IPS-18a (cell line): ENCODE measurements at regions not wholly inside any gene's neighbourhood (a gene's known extent, or its start where the extent isn't known, plus 50 kb on each side); places are given as distances from the start of the nearest gene placed in this dataset.
"Not testable (repeated sequence)": the region's sequence is repeated elsewhere in the genome, so short reads cannot be mapped to it uniquely, and the experiment has no call there.

Source experiments
- H3K27ac ChIP-seq: one replicate; pipeline ENCODE4 v1.5.1; 2013; ENCODE audit warnings: low read length
- H3K27me3 ChIP-seq: one replicate; pipeline ENCODE4 v1.6.1; 2013; ENCODE audit warnings: mild to moderate bottlenecking, low read length; ENCODE audit not compliant: control insufficient read depth, insufficient read depth
- H3K36me3 ChIP-seq: one replicate; pipeline ENCODE4 v1.6.1; 2013; ENCODE audit warnings: low read depth, low read length; ENCODE audit not compliant: control insufficient read depth
- H3K4me1 ChIP-seq: one replicate; pipeline ENCODE4 v1.6.1; 2013; ENCODE audit warnings: low read depth, low read length; ENCODE audit not compliant: control insufficient read depth
- H3K4me3 ChIP-seq: one replicate; pipeline ENCODE4 v1.5.1; 2013; ENCODE audit warnings: low read length
- H3K9ac ChIP-seq: one replicate; pipeline ENCODE4 v1.6.1; 2013; ENCODE audit warnings: mild to moderate bottlenecking, low read length, moderate library complexity
- H3K9me3 ChIP-seq: one replicate; pipeline ENCODE4 v1.6.1; 2013; ENCODE audit warnings: low read depth, low read length; ENCODE audit not compliant: control insufficient read depth

DNA sequence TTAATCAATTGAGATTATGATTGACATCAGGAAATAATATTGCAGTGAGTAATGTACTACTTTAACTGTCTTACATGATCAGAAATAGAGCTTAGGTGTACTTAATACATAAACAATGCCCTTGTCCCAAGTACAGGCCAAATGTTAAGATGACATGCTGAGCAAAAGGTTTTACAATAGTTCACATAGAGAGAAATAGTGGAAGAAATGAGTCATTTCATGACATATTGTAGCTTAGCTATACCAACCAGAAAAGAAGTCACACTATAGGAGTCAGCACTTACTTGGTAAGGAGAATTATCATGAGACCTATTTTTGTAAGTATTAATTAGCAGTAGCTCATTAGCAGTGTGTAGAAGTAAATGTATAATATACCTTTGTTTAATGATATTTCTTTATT, 96.4 kb upstream of the NANOGP8 start:
- Histone ChIP-seq H3K9ac (no peak overlapping the region), H3K9me3 (no peaks in the 10 kb centered on the region), H3K27ac (no peak overlapping the region), H3K27me3 (peaks cover 19% of the 10 kb centered on the region), H3K4me1 (peaks cover 46% of the 10 kb centered on the region), H3K36me3 (no peaks in the 10 kb centered on the region), H3K4me3 (no peak overlapping the region)

DNA sequence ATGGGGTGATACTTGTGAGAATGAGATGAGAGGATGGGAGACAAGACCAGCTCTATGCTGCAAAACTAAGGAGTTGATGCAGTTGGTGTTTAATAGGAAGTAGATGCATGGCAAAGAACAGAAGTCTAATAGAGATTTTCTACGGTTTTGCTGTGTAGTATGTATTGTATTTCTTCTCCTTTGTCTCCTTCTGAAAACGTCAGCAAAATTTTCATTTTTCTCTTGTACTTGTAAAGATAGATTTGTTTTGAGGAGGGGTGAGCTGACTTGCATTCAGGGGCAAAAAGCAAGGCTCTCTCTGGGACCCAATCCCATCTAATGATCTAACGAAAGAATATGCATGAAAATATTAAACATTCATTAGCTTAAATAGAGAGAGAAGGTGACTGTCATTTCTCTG, 94.6 kb upstream of the NANOGP8 start:
- H3K27me3 ChIP-seq: peaks cover 13% of the 10 kb centered on the region
- H3K9ac ChIP-seq: no peak overlapping the region
- no peaks in the 10 kb centered on the region for H3K36me3 ChIP-seq
- peaks cover 34% of the 10 kb centered on the region for H3K4me1 ChIP-seq
- no peak overlapping the region for H3K27ac ChIP-seq
- H3K4me3 ChIP-seq: no peak overlapping the region
- H3K9me3 ChIP-seq: no peaks in the 10 kb centered on the region

DNA sequence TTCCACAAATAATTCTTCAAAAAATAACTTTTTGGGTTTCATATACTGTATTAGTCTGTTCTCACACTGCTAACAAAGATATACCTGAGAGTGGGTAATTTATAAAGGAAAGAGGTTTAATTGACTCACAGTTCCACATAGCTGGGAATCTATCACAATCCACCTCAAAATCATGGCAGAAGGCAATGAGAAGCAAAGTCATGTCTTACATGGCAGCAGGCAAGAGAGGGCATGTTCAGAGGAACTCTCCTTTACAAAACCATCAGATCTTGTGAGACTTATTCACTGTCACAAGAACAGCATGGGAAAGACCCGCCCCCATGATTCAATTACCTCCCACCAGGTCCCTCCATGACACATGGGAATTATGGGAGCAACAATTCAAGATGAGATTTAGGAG, 93.1 kb upstream of the NANOGP8 start:
- H3K9ac ChIP-seq, H3K36me3 ChIP-seq, H3K27ac ChIP-seq, H3K9me3 ChIP-seq, H3K4me3 ChIP-seq, H3K27me3 ChIP-seq: not testable (repeated sequence)
- H3K4me1 ChIP-seq: peaks cover 19% of the 10 kb centered on the region

DNA sequence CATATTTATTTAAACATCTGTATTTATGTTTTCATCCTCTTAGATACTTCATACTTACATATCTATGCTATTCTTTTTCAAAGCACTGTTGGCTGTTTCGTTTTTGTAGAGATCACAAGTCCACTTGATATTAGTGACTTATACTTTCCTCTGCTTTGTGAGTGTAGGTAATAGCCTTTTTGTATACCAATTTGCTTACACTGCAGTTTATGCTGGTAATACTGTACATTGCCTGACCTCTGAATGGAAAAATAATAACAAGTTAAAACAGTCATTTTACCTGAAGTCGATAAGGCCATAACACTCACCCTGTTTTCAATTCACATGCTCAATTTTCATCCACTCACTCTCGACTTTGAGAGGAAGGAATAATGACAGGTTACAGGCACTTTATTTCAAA, 89.9 kb upstream of the NANOGP8 start:
- Histone ChIP-seq H3K4me1 (no peaks in the 10 kb centered on the region), H3K4me3 (no peak overlapping the region), H3K9me3 (no peaks in the 10 kb centered on the region), H3K36me3 (no peaks in the 10 kb centered on the region), H3K9ac (no peak overlapping the region), H3K27ac (no peak overlapping the region), H3K27me3 (no peaks in the 10 kb centered on the region)

DNA sequence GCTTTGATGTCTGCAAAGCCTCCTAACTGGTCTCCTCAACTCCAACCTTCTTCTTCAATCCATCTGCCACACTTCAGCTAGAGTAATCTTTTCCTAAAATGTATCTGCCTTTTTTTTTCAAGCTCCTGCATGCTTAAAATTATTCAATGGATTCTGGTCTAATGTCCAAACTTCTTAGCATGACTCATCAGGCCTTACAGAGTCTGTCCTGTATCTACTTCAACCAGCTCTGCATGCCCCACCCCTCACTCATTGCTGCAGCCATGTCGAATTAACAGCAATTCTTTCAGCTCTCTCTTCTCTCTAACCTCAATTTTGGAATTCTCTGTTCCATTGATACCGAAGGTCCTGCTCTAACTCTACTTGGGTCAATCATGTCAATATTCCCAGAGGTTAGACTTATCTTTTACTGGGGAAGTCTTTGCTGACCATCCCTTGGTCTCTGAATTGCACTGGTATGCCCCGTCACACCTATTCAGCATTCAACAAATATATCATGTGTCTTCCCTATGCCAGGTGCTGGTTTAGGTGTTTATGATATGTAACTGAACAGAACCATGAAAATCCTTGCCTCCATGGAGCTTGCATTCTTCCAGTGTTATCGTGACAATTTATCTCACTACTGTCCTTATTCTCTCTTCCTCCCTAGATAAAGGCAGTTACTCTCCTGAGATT, 88.5 kb upstream of the NANOGP8 start:
- H3K4me1 ChIP-seq: no peaks in the 10 kb centered on the region
- H3K27ac ChIP-seq: no peak overlapping the region
- no peak overlapping the region for H3K4me3 ChIP-seq
- no peak overlapping the region for H3K9ac ChIP-seq
- H3K36me3 ChIP-seq: no peaks in the 10 kb centered on the region
- H3K27me3 ChIP-seq: no peaks in the 10 kb centered on the region
- no peaks in the 10 kb centered on the region for H3K9me3 ChIP-seq

- no peak overlapping the region for H3K9ac ChIP-seq
- H3K27me3 ChIP-seq: no peaks in the 10 kb centered on the region
- H3K9me3 ChIP-seq: no peaks in the 10 kb centered on the region
- H3K4me1 ChIP-seq: no peaks in the 10 kb centered on the region
- H3K4me3 ChIP-seq: no peak overlapping the region
- H3K27ac ChIP-seq: no peak overlapping the region
- no peaks in the 10 kb centered on the region for H3K36me3 ChIP-seq
Observed at GRCh38 chr15:35170207-35170606, 85.1 kb upstream of the NANOGP8 start.

GRCh38 chr15:35168464-35168863, 83.4 kb upstream of the NANOGP8 start:
- Histone ChIP-seq H3K9ac (no peak overlapping the region), H3K27ac (no peak overlapping the region), H3K4me1 (no peaks in the 10 kb centered on the region)

GRCh38 chr15:35167675-35168074, 82.6 kb upstream of the NANOGP8 start:
- Histone ChIP-seq H3K4me1 (no peaks in the 10 kb centered on the region), H3K36me3 (no peaks in the 10 kb centered on the region), H3K9me3 (no peaks in the 10 kb centered on the region), H3K27ac (no peak overlapping the region), H3K4me3 (no peak overlapping the region), H3K9ac (no peak overlapping the region), H3K27me3 (no peaks in the 10 kb centered on the region)

More at GRCh38 chr15:35168464-35168863, 83.4 kb upstream of the NANOGP8 start:
- no peaks in the 10 kb centered on the region for H3K27me3 ChIP-seq
- H3K9me3 ChIP-seq: no peaks in the 10 kb centered on the region
- no peaks in the 10 kb centered on the region for H3K36me3 ChIP-seq
- no peak overlapping the region for H3K4me3 ChIP-seq

DNA sequence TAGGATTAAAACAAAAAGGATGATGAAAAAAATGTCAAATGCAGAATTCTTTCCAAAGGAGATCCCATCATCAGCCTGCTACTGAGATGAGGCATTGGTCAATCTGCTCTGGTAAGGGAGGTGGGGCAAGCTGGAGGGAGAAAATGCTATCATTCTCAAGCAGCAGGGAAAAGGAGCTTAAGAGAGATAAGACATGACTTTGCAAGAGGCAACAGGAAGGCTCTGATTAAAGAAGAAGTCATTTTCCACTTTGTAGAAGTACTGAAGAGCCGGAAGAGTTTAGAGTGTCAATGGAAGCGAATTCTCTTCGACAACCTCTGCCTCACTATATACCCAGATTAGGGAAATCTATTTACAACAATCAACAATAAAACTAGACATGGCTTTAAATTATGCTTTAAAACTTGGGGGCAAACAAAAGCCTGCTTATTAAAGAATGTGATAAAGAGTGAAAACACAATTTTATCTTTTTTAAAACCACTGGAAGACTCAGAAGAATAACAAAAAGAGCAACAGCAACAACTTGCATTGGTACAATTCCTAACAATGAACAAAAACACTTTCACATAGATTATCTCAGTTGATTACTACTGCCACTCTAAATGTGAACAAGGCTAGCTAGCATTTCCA, 81.8 kb upstream of the NANOGP8 start:
- no peaks in the 10 kb centered on the region for H3K27me3 ChIP-seq
- H3K9me3 ChIP-seq: no peaks in the 10 kb centered on the region
- H3K4me1 ChIP-seq: no peaks in the 10 kb centered on the region
- no peak overlapping the region for H3K4me3 ChIP-seq
- H3K9ac ChIP-seq: no peak overlapping the region
- H3K27ac ChIP-seq: no peak overlapping the region
- H3K36me3 ChIP-seq: no peaks in the 10 kb centered on the region

DNA sequence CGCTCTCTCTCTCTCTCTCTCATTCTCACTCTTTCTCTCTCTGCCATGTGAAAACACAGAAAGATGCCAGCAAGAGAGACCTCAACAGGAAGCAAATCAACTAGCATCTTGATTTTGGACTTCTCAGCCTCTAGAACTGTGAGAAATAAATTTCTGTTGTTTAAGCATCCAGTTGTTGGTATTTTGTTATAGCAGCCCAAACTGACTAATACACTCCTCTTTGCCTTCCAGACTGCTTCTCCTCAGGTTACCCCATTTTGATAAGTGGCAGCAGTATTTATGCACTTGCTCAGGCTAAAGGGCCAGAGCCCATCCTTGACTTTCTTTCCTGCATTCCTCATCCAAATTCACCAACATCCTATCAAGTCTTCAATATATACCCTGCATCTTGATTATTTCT, 76.6 kb upstream of the NANOGP8 start:
- H3K4me3 ChIP-seq: no peak overlapping the region
- H3K9ac ChIP-seq: no peak overlapping the region
- no peaks in the 10 kb centered on the region for H3K27me3 ChIP-seq
- H3K27ac ChIP-seq: no peak overlapping the region
- no peaks in the 10 kb centered on the region for H3K4me1 ChIP-seq
- H3K36me3 ChIP-seq: no peaks in the 10 kb centered on the region
- H3K9me3 ChIP-seq: no peaks in the 10 kb centered on the region

DNA sequence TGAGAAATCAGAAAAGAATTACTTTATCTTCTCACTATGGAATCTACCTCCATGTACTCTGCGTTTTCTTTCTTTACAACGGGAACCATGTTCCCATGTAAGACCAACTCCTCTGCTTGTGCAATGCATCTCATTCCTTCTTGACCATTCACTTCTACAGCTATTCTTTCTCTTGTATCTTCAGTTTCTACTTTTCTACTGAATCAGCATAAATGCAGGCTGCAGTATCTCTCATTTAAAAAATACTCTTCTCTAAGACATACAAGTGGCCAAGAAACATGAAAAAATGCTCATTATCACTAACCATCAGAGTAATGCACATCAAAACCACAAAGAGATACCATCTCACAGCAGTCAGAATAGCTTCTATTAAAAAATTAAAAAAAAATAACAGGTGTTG, 74.1 kb upstream of the NANOGP8 start:
- H3K27ac ChIP-seq: no peak overlapping the region
- no peak overlapping the region for H3K4me3 ChIP-seq
- no peak overlapping the region for H3K9ac ChIP-seq
- no peaks in the 10 kb centered on the region for H3K27me3 ChIP-seq
- no peaks in the 10 kb centered on the region for H3K4me1 ChIP-seq
- H3K9me3 ChIP-seq: no peaks in the 10 kb centered on the region
- no peaks in the 10 kb centered on the region for H3K36me3 ChIP-seq

- H3K27me3 ChIP-seq: no peaks in the 10 kb centered on the region
- no peaks in the 10 kb centered on the region for H3K9me3 ChIP-seq
- no peaks in the 10 kb centered on the region for H3K36me3 ChIP-seq
- H3K4me3 ChIP-seq: no peak overlapping the region
- no peak overlapping the region for H3K9ac ChIP-seq
- H3K27ac ChIP-seq: no peak overlapping the region
- no peaks in the 10 kb centered on the region for H3K4me1 ChIP-seq
Observed at GRCh38 chr15:35151782-35152181, 66.7 kb upstream of the NANOGP8 start.
